KMS-11 (cell line): ENCODE measurements at regions not wholly inside any gene's neighbourhood (a gene's known extent, or its start where the extent isn't known, plus 50 kb on each side); places are given as distances from the start of the nearest gene placed in this dataset.

Source experiments
- H2AFZ ChIP-seq: fragments of 200-600 bp; sonication (generic); 2 replicates; pipeline ENCODE4 v1.6.1; 2016; ENCODE audit warnings: antibody characterized with exemption, mixed run types, low read depth
- H3K27ac ChIP-seq: fragments of 200-600 bp; sonication (generic); 2 replicates; pipeline ENCODE4 v1.6.1; 2016; ENCODE audit warnings: mild to moderate bottlenecking, mixed run types
- H3K27me3 ChIP-seq: fragments of 200-600 bp; sonication (generic); 2 replicates; pipeline ENCODE4 v1.6.1; 2017; ENCODE audit warnings: mild to moderate bottlenecking, low read depth, mixed run types, moderate library complexity; ENCODE audit not compliant: insufficient read depth
- H3K36me3 ChIP-seq: fragments of 200-600 bp; sonication (generic); 2 replicates; pipeline ENCODE4 v1.6.1; 2017; ENCODE audit warnings: mild to moderate bottlenecking, mixed run types; ENCODE audit not compliant: insufficient read depth
- H3K4me1 ChIP-seq: fragments of 200-600 bp; sonication (generic); 2 replicates; pipeline ENCODE4 v1.6.1; 2016; ENCODE audit warnings: mild to moderate bottlenecking, low read depth, mixed run types; ENCODE audit not compliant: poor library complexity, severe bottlenecking
- H3K4me2 ChIP-seq: fragments of 200-600 bp; sonication (generic); 2 replicates; pipeline ENCODE4 v1.7.0; 2016; ENCODE audit warnings: mild to moderate bottlenecking, mixed run types
- H3K4me3 ChIP-seq: fragments of 200-600 bp; sonication (generic); IDR thresholded peaks from 2 replicates; pipeline ENCODE4 v1.6.1; 2017; ENCODE audit warnings: low read depth, low read length, mixed read lengths; ENCODE audit not compliant: insufficient read depth
- H3K79me2 ChIP-seq: fragments of 200-600 bp; sonication (generic); 2 replicates; pipeline ENCODE4 v1.6.1; 2016; ENCODE audit warnings: low read depth, mixed run types; ENCODE audit not compliant: insufficient read depth
- H3K9ac ChIP-seq: fragments of 200-600 bp; sonication (generic); 2 replicates; pipeline ENCODE4 v1.6.1; 2016; ENCODE audit warnings: mild to moderate bottlenecking, mixed run types
- H4K20me1 ChIP-seq: fragments of 200-600 bp; sonication (generic); 2 replicates; pipeline ENCODE4 v1.6.1; 2016; ENCODE audit warnings: mild to moderate bottlenecking, mixed run types; ENCODE audit not compliant: insufficient read depth
- TF ChIP-seq, protein P1 (sequence below): fragments of 200-600 bp; sonication (generic); conservative IDR thresholded peaks from 2 replicates; pipeline ENCODE4 v1.6.1; 2017; ENCODE audit warnings: low read depth, mild to moderate bottlenecking, antibody characterized with exemption, low read length, moderate library complexity, mixed read lengths

- TF ChIP-seq, protein P1, sequence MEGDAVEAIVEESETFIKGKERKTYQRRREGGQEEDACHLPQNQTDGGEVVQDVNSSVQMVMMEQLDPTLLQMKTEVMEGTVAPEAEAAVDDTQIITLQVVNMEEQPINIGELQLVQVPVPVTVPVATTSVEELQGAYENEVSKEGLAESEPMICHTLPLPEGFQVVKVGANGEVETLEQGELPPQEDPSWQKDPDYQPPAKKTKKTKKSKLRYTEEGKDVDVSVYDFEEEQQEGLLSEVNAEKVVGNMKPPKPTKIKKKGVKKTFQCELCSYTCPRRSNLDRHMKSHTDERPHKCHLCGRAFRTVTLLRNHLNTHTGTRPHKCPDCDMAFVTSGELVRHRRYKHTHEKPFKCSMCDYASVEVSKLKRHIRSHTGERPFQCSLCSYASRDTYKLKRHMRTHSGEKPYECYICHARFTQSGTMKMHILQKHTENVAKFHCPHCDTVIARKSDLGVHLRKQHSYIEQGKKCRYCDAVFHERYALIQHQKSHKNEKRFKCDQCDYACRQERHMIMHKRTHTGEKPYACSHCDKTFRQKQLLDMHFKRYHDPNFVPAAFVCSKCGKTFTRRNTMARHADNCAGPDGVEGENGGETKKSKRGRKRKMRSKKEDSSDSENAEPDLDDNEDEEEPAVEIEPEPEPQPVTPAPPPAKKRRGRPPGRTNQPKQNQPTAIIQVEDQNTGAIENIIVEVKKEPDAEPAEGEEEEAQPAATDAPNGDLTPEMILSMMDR, result no peak
Measured at GRCh38 chr10:69693886-69694285, 63.8 kb downstream of the FAM241B start.

GRCh38 chr10:69696073-69696731, 66.2 kb downstream of the FAM241B start:
- H3K4me1 ChIP-seq, result no peaks in the 10 kb centered on the region
- no peaks in the 10 kb centered on the region for H4K20me1 ChIP-seq
- no peak overlapping the region for H3K9ac ChIP-seq
- H2AFZ ChIP-seq, result no peak overlapping the region
- no peaks in the 10 kb centered on the region for H3K36me3 ChIP-seq
- no peaks in the 10 kb centered on the region for H3K27me3 ChIP-seq
- H3K4me3 ChIP-seq, result no peak overlapping the region
- TF ChIP-seq, protein P1, result peak; percentile 44; the same call in 1 of the 2 replicates
- H3K27ac ChIP-seq, result no peak overlapping the region
- H3K79me2 ChIP-seq, result no peaks in the 10 kb centered on the region
- no peak overlapping the region for H3K4me2 ChIP-seq

More at GRCh38 chr10:69693886-69694285, 63.8 kb downstream of the FAM241B start:
- Histone ChIP-seq H3K4me3 (no peak overlapping the region), H3K36me3 (no peaks in the 10 kb centered on the region), H2AFZ (no peak overlapping the region), H3K27ac (no peak overlapping the region), H3K9ac (no peak overlapping the region), H3K4me2 (no peak overlapping the region), H4K20me1 (no peaks in the 10 kb centered on the region), H3K27me3 (no peaks in the 10 kb centered on the region), H3K4me1 (no peaks in the 10 kb centered on the region), H3K79me2 (no peaks in the 10 kb centered on the region)

- no peaks in the 10 kb centered on the region for H3K79me2 ChIP-seq
- H3K27me3 ChIP-seq, result no peaks in the 10 kb centered on the region
- H3K27ac ChIP-seq, result no peak overlapping the region
- no peak overlapping the region for H3K9ac ChIP-seq
- no peak overlapping the region for H3K4me2 ChIP-seq
- no peak overlapping the region for H2AFZ ChIP-seq
- H3K4me3 ChIP-seq, result no peak overlapping the region
- no peaks in the 10 kb centered on the region for H3K4me1 ChIP-seq
- TF ChIP-seq, protein P1, result no peak
- H3K36me3 ChIP-seq, result no peaks in the 10 kb centered on the region
- H4K20me1 ChIP-seq, result no peaks in the 10 kb centered on the region
Measured at GRCh38 chr10:69697006-69697405, 67.0 kb downstream of the FAM241B start.

GRCh38 chr10:69703256-69703655, 73.2 kb downstream of the FAM241B start:
- TF ChIP-seq, protein P1, result no peak
- Histone ChIP-seq H3K27ac (no peak overlapping the region), H3K79me2 (no peaks in the 10 kb centered on the region), H3K9ac (no peak overlapping the region), H2AFZ (no peak overlapping the region), H4K20me1 (no peaks in the 10 kb centered on the region), H3K36me3 (no peaks in the 10 kb centered on the region), H3K4me3 (no peak overlapping the region), H3K4me2 (no peak overlapping the region), H3K4me1 (no peaks in the 10 kb centered on the region), H3K27me3 (no peaks in the 10 kb centered on the region)
